ENCODE measurements at regions not wholly inside any gene's neighbourhood (a gene's known extent, or its start where the extent isn't known, plus 50 kb on each side); places are given as distances from the start of the nearest gene placed in this dataset.
A peak's percentile ranks its signal among the peaks of the same experiment; 100 is the strongest.

- peak; percentile 2 for DNase-seq
Measured at GRCh38 chr11:33646629-33647028, 54.0 kb downstream of the C11orf91 start.

DNA sequence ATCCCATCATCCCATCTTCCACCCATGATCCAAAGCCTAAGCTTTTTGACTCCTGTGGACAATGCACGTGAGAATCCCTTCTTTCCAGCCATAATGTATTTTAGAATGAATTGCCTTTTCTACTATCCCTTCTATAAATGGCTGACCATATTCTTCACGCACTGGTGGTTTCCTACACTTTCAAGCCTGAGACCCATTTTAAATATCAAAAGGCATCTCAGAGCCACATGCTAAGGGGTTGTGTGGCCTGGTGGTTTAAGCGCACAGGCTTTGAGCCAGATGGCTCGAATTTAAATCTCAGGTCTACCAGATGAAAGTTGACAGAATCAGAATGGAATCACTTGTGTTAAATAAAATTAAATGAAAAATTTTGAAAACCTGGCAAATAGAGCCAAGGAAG is 54.5 kb downstream of the C11orf91 start:
- no peak for DNase-seq

DNA sequence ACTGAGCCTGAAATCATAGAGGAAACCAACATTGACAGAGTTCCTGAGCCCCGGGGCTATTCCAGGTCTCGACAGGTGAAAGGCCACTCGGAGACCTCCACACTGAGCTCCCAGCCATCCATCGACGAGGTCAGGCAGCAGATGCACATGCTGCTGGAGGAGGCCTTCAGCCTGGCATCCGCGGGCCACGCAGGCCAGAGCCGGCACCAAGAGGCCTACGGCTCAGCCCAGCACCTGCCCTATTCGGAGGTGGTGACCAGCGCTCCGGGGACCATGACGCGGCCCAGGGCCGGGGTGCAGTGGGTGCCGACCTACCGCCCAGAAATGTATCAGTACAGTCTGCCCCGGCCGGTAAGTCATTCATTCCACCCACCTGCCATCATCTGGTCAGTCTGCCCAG is 54.9 kb downstream of the C11orf91 start:
- DNase-seq, result no peak

GRCh38 chr11:33643167-33643824 is 57.3 kb downstream of the C11orf91 start:
- DNase-seq, result no peak

GRCh38 chr11:33642461-33643166 is 58.0 kb downstream of the C11orf91 start:
- DNase-seq, result no peak

DNA sequence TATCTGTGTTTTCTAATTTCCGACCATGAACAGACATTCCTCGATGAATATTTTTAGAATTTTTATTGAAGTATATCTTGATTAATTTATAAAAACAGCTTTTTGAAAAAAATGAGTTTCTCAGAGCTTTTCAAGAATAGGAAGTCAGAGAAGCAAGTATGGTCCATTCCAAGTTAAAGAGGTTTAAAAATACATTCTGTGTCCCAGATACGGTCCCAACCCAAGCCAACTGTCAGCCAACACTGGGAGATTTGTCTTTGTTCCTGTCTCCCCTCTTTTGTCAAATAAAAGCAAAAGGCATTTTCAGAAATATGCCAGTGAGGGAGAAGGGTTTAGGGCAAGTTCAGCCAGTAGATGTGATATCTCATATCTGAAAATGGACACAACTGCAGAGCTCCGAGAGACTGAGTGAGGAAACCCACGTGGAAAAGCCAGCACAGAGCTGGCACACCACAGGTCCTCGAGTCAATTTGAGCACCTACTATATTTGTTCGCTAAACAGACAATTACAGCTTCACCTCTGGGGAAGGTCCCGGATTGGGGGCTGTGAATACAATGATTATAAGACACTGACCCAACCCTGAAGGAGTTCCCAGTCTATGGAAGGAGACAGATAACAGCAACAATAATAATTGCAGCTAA is 59.8 kb downstream of the C11orf91 start:
- DNase-seq, result peak; percentile 29

DNA sequence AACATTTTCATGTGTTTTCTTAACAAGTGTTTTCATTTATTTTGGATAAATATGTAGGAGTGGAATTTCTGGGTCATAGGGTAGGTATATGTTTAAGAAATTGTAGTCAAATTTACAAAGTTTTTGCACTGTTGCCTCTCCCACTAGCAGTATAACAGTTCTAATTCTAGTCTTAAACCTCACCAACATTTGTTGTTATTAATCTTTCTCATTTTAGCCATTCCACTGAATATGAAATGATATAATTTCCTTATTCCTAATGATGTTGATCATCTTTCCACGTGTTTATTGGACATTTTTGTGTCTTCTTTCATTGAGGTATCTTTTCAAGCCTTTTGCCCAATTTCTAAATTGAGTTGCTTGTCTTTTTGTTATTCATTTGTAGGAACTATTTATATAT is 62.0 kb downstream of the C11orf91 start:
- no peak for DNase-seq

GRCh38 chr11:33636104-33636503 is 64.5 kb downstream of the C11orf91 start:
- DNase-seq, result no peak

DNA sequence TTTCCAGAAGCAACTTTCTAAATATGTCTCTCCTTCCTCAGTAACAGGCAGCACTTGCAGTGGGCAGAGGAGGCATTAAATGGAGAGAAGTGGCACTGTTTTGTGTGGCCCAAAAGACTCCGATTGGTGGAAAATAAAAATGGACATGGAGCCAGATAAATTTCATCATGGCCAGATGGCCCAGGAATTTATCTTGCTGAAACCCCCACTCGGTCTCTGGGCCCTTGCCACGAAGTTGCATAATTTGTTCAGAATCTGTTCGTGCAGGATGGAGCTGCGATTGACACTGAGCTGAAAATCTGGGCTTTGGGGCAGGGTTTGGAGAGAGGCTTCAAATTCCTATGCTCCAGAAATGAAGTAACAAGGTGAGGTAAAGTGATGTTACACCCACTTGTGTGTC is 65.5 kb downstream of the C11orf91 start:
- DNase-seq, result no peak

- peak; percentile 86 for DNase-seq
Measured at GRCh38 chr11:33634291-33634834, 66.3 kb downstream of the C11orf91 start.

- DNase-seq, result peak; percentile 92
Measured at GRCh38 chr11:33633251-33634003, 67.2 kb downstream of the C11orf91 start.

GRCh38 chr11:33631749-33632091 is 68.9 kb downstream of the C11orf91 start:
- no peak for DNase-seq

DNA sequence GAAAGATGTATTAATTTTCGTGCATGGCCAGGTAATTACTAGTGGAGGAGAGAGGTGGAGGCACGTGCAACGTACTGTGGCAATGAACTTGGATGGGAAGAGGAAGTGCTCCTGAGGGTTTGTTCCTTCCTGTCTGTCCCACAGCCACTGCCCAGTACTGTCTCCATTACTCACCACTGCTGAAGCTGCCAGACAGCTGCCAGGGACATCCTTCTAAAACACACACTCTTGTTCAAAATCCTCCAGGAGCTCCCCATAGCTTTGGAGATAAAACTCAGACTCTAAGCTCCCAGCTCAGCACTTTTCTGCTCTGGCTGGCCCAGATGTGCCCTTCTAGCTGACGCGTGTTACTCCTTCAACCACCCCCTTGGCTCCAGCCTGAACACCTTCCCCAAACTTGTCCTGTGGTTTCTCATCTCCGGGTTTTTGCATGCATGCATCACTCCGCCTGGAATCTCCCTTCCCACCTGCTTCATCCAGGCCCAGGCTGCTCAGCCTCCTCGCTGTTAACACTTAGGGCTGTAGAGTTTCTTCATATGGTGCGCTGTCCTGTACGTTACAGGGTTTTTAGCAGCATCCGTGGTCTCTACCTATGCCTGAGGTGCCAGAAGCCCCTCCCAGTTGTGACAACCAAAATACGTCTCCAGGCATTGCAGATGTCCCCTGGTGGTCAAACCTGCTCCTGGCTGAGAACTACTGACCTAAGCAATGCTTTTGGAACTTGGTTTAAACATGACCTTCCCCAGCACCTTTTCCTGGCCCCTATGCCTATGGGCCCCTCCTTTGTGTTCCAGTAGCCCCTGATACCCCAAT is 69.5 kb downstream of the C11orf91 start:
- DNase-seq, result peak; percentile 51

- no peak for DNase-seq
Measured at GRCh38 chr11:33624083-33624482, 76.5 kb downstream of the C11orf91 start.

GRCh38 chr11:33622806-33623205 is 77.8 kb downstream of the C11orf91 start:
- DNase-seq, result no peak

DNA sequence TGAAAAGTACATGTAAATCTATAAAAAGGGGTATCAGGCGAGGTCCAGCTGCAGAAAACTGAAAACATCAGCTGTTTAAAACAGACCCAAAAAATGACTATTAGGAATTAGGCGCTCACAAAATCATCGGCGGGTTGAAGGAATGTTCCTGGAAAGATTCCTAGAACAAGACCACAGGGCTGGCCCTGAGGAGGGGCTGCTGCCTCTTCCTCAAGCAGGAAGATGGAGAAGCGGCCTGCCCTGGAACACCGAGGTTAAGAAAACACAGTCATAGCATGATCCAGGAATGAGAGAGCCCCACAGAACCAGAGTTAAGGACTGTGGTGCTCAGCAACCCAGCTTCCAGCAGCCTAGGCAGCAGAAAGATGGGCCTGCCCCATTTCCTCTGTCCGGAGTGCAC is 78.4 kb downstream of the C11orf91 start:
- DNase-seq, result no peak

- DNase-seq, result no peak
Measured at GRCh38 chr11:33620423-33621171, 80.0 kb downstream of the C11orf91 start.

DNA sequence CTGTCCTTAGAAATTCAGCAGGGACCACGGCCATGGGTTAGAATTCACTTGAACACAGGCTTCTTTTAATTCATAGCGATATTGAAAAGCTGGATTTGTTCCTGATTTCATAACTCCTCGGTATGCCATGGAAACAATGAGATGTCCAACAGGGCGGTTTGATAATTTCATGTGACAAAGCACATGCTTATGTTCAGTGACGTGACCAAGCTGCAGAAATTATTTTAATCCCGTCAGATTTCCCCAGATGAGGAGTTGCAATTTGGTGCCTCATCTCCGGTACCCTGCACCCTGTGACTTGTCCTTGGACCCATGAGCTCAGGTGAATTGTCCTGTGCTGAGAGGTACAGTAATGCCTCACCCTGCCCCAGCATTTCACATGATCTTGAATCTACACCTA is 81.7 kb downstream of the C11orf91 start:
- no peak for DNase-seq

DNA sequence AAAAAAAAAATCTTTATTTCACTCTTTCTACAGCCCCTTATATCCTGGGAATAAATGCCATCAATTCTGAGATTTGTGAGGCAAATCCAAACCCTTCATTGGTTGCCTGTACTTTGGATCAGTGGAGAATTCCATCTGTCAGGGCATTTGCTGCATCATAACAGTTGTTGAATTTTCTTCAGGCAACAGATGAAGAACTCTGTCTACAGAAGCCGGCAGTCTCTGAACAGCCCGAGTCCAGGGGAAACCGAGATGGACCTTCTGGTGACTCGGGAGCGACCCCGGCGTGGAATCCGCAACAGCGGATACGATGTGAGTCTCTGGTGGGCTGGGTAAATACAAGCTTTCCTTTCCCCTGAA is 82.3 kb downstream of the C11orf91 start:
- no peak for DNase-seq

DNA sequence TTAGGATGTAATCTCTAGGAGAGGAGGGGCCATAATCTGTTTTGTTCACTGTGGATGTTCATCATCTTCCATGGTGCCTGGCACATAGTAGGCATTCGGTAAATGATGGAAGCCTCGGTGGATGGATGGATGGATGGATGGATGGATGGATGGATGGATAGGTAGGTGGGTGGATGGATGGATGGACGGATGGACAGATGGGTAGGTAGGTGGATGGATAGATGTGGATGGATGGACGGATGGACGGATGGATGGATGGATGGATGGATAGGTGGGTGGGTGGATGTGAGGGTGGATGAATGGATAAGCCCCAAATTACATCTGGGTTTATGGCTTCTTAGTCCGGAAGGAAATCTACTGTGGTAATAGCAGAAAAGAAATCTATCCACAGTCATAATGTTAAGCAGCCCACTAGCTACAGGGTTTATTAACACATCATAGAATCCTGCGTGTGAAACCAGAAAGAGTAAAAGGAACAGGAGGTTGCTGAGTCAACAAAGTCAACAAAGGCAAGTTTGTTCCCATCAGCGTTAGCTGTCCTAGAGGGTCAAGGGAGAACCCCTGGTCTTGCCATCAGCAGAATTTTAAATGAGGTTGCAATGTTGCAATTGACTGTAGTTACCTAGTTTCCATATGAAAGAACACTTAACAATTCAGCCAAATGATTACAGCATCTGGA is 82.8 kb downstream of the C11orf91 start:
- no peak for DNase-seq

GRCh38 chr11:33616552-33616951 is 84.1 kb downstream of the C11orf91 start:
- DNase-seq, result no peak
